SJSA1 (cell line): ENCODE measurements at regions not wholly inside any gene's neighbourhood (a gene's known extent, or its start where the extent isn't known, plus 50 kb on each side); places are given as distances from the start of the nearest gene placed in this dataset.
A peak's percentile ranks its signal among the peaks of the same experiment; 100 is the strongest.

ENCODE experiments used
- DNase-seq, 2 experiments: peaks; one replicate each; pipeline ENCODE4 v3.0.0-alpha.2; 2015 to 2020; ENCODE audit warnings: low spot score in 2 of 2, low read depth in 1 of 2
- H3K27ac ChIP-seq: fragments of 250-450 bp; sonication (Bioruptor Pico); 2 replicates; pipeline ENCODE4 v1.5.1; 2020; ENCODE audit warnings: mild to moderate bottlenecking, moderate library complexity
- H3K27me3 ChIP-seq: fragments of 250-450 bp; sonication (Bioruptor Pico); replicated peaks from 2 replicates; pipeline ENCODE4 v1.5.1; 2020; ENCODE audit warnings: mild to moderate bottlenecking, moderate library complexity
- H3K36me3 ChIP-seq: fragments of 250-450 bp; sonication (Bioruptor Pico); 2 replicates; pipeline ENCODE4 v1.5.1; 2020; ENCODE audit warnings: mild to moderate bottlenecking
- H3K4me1 ChIP-seq: fragments of 250-450 bp; sonication (Bioruptor Pico); replicated peaks from 2 replicates; pipeline ENCODE4 v1.6.1; 2021; ENCODE audit warnings: mild to moderate bottlenecking
- H3K4me3 ChIP-seq: fragments of 250-450 bp; sonication (Bioruptor Pico); 2 replicates; pipeline ENCODE4 v1.5.1; 2020; ENCODE audit warnings: mild to moderate bottlenecking
- H3K9me3 ChIP-seq: fragments of 250-450 bp; sonication (Bioruptor Pico); replicated peaks from 2 replicates; pipeline ENCODE4 v1.5.1; 2020; ENCODE audit warnings: mild to moderate bottlenecking

DNA sequence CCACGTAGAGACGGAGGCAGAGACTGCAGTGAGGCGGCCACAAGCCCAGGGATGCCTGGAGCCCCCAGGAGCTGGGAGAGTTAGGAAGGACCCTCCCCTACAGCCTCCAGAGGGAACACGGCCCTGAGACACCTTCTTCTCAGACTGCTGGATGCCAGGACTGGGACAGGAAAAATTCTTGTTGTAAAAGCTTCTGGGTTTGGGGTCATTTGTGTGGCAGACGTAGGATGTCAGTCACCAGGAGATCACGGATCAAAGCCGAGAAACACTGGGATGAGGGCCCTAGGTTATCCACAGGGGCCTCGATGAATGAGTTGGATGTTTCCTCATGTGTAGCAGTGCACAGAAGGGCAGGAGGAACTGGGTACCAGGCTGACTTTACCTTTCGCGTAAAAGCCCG is 163.7 kb downstream of the SHOX start:
- no peaks in the 10 kb centered on the region for H3K4me1 ChIP-seq
- peak in 1 of 2 experiments; percentile 11 for DNase-seq
- H3K27ac ChIP-seq: no peak overlapping the region
- H3K27me3 ChIP-seq: no peaks in the 10 kb centered on the region
- no peaks in the 10 kb centered on the region for H3K36me3 ChIP-seq
- H3K4me3 ChIP-seq: no peak overlapping the region
- H3K9me3 ChIP-seq: 0 out of 2 replicates have a peak, but pooled peaks cover 3% of the 10 kb centered on the region

DNA sequence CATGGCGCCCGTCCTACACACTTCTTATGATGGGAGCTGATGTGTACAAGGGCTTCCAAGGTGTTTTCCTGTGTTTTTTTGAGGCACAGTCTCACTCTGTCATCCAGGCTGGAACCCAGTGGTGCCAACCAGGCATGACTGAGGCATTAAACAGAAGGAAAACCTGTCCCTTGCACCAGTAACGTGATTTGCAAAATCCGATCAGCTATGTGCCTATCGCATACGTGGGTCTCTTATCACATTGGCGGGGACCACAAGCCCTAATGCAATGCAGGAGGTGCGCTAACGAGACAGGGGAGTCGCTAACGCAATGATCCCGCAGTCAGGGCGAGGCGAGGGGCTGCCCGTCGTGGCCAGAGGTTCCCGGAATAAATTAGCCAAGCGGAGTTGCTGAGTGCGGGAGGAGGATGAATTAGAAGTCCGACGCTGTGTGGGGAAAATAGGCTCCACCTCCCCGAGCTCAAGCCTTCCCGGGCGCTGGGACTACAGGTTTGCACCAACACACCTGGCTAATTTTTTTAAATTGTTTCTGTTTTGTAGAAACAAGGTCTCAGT is 162.7 kb downstream of the SHOX start:
- no peak overlapping the region for H3K27ac ChIP-seq

GRCh38 chrX:791479-792034 is 161.0 kb downstream of the SHOX start:
- H3K27ac ChIP-seq: no peak overlapping the region
- H3K4me3 ChIP-seq: no peak overlapping the region
- H3K36me3 ChIP-seq: no peaks in the 10 kb centered on the region
- H3K27me3 ChIP-seq: no peaks in the 10 kb centered on the region
- no peaks in the 10 kb centered on the region for H3K4me1 ChIP-seq
- no peak for DNase-seq
- 0 out of 2 replicates have a peak, but pooled peaks cover 3% of the 10 kb centered on the region for H3K9me3 ChIP-seq

More for the DNA sequence above, 162.7 kb downstream of the SHOX start:
- no peak overlapping the region for H3K4me3 ChIP-seq
- H3K4me1 ChIP-seq: no peaks in the 10 kb centered on the region
- H3K9me3 ChIP-seq: 0 out of 2 replicates have a peak, but pooled peaks cover 3% of the 10 kb centered on the region
- peak in 1 of 2 experiments; percentile 20 for DNase-seq
- no peaks in the 10 kb centered on the region for H3K36me3 ChIP-seq
- H3K27me3 ChIP-seq: no peaks in the 10 kb centered on the region

GRCh38 chrX:790783-791360 is 160.3 kb downstream of the SHOX start:
- H3K9me3 ChIP-seq: 0 out of 2 replicates have a peak, but pooled peaks cover 3% of the 10 kb centered on the region

DNA sequence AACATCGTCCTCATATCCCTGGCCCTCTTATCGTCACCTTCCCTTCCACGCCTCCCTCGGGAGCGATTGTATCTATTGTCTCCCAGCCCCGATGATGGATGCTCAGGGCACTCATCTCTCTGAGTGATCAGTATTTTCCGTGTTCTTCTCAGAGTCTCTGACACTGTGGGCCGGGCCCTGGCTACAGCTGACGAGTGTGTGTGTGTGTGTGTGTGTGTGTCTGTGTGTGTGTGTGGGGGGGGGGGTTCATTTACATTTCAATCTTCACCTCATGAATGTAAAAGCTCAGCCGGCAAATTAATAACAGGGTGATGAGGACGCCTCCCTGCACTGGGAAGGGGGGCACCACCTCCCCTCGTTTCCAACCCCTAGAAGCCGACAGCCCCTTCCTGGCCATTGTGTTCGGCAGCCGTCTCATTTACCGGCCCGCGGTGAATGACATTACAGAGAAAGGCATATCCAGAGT is 159.5 kb downstream of the SHOX start:
- no peak for DNase-seq
- H3K9me3 ChIP-seq: 0 out of 2 replicates have a peak, but pooled peaks cover 3% of the 10 kb centered on the region
- H3K27ac ChIP-seq: no peak overlapping the region
- no peaks in the 10 kb centered on the region for H3K4me1 ChIP-seq
- no peaks in the 10 kb centered on the region for H3K36me3 ChIP-seq
- no peaks in the 10 kb centered on the region for H3K27me3 ChIP-seq
- H3K4me3 ChIP-seq: no peak overlapping the region

More at GRCh38 chrX:790783-791360, 160.3 kb downstream of the SHOX start:
- Histone ChIP-seq H3K4me3 (no peak overlapping the region), H3K27ac (no peak overlapping the region), H3K36me3 (no peaks in the 10 kb centered on the region), H3K27me3 (no peaks in the 10 kb centered on the region), H3K4me1 (no peaks in the 10 kb centered on the region)
- DNase-seq: no peak

DNA sequence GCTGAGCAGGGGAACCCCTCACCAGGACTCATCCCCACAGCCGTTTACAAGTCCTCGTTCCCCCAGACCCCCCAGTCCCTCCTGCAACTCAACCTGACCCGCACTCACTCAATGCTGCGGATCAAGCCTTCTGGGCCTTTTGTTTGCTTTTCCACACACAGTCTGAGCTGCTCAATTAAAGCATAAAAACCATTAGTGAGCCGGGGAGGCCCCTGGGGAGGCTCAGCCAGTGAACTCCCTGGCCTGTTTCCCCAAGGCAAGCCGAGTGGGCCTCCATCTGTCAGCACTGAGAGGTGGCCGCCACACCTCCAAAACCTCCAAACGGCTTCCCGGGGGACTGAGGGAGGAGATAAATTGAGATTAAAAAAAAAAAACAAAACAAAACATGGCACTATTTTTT is 158.5 kb downstream of the SHOX start:
- DNase-seq: no peak
- H3K9me3 ChIP-seq: 0 out of 2 replicates have a peak, but pooled peaks cover 1% of the 10 kb centered on the region
- H3K27ac ChIP-seq: no peak overlapping the region

DNA sequence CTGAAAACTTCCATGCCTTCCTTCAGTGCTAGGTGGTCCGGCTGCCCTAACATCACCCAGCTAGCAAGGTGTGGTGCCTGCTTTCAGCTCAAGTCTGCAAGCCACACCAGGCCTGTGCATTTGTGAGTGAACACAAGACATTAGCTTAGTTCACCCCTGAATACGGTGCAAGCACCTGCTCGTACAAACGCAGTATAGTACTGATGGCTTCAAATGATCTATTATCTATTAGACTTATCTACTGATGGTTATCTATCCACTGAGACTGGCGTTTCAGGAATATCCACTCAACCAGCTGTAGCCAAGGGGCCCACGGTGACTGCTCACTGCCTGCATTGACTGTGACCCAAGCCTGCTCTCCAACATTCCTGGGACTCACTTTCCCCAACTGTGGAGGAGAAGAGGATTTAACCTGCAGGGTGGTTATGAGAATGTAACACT is 155.9 kb downstream of the SHOX start:
- H3K27me3 ChIP-seq: no peaks in the 10 kb centered on the region
- no peak overlapping the region for H3K27ac ChIP-seq
- H3K4me1 ChIP-seq: no peaks in the 10 kb centered on the region
- H3K9me3 ChIP-seq: no peaks in the 10 kb centered on the region
- no peak for DNase-seq
- H3K4me3 ChIP-seq: no peak overlapping the region
- no peaks in the 10 kb centered on the region for H3K36me3 ChIP-seq

More for the DNA sequence above, 158.5 kb downstream of the SHOX start:
- Histone ChIP-seq H3K27me3 (no peaks in the 10 kb centered on the region), H3K4me1 (no peaks in the 10 kb centered on the region), H3K4me3 (no peak overlapping the region), H3K36me3 (no peaks in the 10 kb centered on the region)

DNA sequence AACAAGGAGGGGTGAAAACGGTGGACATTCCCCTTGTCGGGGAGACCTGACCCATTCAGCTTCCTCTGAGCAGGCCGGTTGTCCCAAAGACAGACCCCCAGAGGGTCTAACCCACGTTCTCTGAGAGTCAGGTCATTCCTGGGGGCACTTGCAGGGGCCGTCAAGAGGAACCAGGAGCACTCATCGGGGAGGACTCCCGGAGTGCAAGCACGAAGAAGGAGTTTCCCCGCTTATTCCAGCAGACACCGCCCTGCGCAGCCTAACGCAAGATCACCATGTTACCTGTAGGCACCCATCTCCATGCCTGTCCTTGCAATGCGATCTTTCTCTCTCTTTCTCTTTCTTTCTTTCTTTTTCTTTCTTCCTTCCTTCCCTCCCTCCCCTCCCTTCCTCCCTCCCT is 154.2 kb downstream of the SHOX start:
- Histone ChIP-seq H3K27ac (no peak overlapping the region), H3K36me3 (no peaks in the 10 kb centered on the region), H3K9me3 (no peaks in the 10 kb centered on the region), H3K4me3 (no peak overlapping the region), H3K4me1 (no peaks in the 10 kb centered on the region), H3K27me3 (no peaks in the 10 kb centered on the region)
- DNase-seq: no peak

DNA sequence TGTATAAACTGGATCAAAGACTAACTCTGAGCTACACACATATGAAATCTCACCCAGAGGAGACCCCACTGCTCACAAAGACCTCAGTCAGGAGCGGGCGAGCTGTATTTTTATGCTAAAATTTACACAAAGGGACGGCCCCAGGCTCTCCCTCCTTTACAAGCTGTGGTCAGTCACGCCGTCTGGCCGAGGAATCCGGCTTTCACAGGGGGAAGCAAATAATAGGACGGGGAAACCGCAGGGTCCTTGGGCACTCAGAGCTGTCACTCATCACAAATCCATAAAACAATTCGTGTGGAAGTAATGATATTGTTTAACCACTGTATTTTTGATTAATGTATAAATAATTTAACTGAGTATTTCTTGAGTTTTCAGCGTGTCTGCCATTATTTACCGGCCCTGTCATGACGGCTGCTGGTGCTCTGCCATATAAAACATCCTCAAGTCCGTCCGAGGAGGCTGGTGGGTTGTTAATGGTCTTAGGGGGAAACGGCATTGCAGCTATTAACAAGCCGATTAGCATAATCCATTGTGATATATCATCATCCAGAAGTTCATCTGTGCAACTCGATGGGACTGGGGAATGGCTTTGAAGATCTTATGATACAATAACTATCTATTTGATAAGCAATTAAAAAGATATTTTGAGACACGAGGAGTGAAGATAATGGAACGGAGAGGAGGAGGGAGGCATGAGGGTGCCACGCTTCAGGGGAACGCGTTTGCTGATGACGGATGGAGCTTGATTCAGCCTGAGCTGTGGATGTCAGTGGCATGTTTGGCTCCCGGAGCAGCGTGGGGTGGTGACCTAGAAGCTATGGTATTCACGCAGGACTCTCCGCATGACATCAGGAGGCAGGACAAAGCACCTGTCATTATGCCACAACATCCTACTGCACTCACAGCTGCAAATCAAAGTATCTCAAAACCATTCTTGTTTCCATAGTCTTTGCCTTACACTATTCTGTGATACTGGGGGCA is 150.9 kb downstream of the SHOX start:
- no peak overlapping the region for H3K4me3 ChIP-seq
- H3K27me3 ChIP-seq: no peaks in the 10 kb centered on the region
- H3K36me3 ChIP-seq: no peaks in the 10 kb centered on the region
- DNase-seq: no peak
- no peak overlapping the region for H3K27ac ChIP-seq
- no peaks in the 10 kb centered on the region for H3K4me1 ChIP-seq
- H3K9me3 ChIP-seq: 0 out of 2 replicates have a peak, but pooled peaks cover 5% of the 10 kb centered on the region

DNA sequence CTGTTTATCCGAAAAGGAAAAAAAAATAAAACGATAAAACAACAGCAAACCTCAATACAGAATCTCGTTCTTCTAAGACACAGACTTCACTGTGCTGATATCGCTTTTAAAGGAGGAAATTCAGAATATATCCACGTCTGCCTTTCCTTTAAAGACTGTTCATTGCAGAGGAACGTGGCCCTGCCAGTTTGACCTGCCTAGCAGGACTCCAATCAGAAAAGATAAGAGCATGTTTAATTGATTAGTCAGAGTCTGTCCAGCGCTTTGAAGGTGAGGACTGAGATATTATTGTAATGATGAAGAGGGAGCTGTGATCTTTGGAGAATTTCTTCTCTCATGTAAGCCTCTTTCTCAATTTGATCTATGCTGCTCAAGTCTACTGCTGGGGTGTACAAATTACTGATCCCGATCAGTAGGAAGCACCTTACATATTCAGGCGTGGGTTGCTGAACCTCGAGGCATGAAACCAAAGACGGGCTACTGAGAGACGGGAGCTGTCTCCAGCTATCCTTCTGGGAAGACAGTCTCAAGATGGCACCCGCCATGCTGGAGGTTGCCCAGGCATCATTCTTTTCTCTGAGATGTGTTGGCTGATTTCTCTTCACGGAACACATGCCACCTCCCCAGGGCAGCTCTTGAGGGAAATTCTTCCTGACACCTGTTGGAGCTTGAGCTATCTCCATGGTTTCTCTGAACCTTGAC is 146.1 kb downstream of the SHOX start:
- Histone ChIP-seq H3K27ac (no peak overlapping the region), H3K9me3 (0 out of 2 replicates have a peak, but pooled peaks cover 13% of the 10 kb centered on the region), H3K4me1 (no peaks in the 10 kb centered on the region), H3K4me3 (no peak overlapping the region), H3K36me3 (no peaks in the 10 kb centered on the region), H3K27me3 (no peaks in the 10 kb centered on the region)
- DNase-seq: no peak

- Histone ChIP-seq H3K9me3 (0 out of 2 replicates have a peak, but pooled peaks cover 13% of the 10 kb centered on the region), H3K36me3 (no peaks in the 10 kb centered on the region), H3K4me1 (no peaks in the 10 kb centered on the region), H3K4me3 (no peak overlapping the region), H3K27ac (no peak overlapping the region), H3K27me3 (no peaks in the 10 kb centered on the region)
- DNase-seq: no peak
Measured at GRCh38 chrX:776061-776460, 145.5 kb downstream of the SHOX start.

GRCh38 chrX:774536-774935 is 143.9 kb downstream of the SHOX start:
- Histone ChIP-seq H3K27ac (no peak overlapping the region), H3K4me3 (no peak overlapping the region), H3K4me1 (no peaks in the 10 kb centered on the region), H3K9me3 (0 out of 2 replicates have a peak, but pooled peaks cover 13% of the 10 kb centered on the region), H3K27me3 (no peaks in the 10 kb centered on the region), H3K36me3 (no peaks in the 10 kb centered on the region)
- DNase-seq: no peak
